KMS-11 (cell line): ENCODE measurements at regions not wholly inside any gene's neighbourhood (a gene's known extent, or its start where the extent isn't known, plus 50 kb on each side); places are given as distances from the start of the nearest gene placed in this dataset.
"Not testable (repeated sequence)": the region's sequence is repeated elsewhere in the genome, so short reads cannot be mapped to it uniquely, and the experiment has no call there.

Source experiments
- H2AFZ ChIP-seq: fragments of 200-600 bp; sonication (generic); 2 replicates; pipeline ENCODE4 v1.6.1; 2016; ENCODE audit warnings: antibody characterized with exemption, mixed run types, low read depth
- H3K27ac ChIP-seq: fragments of 200-600 bp; sonication (generic); 2 replicates; pipeline ENCODE4 v1.6.1; 2016; ENCODE audit warnings: mild to moderate bottlenecking, mixed run types
- H3K27me3 ChIP-seq: fragments of 200-600 bp; sonication (generic); 2 replicates; pipeline ENCODE4 v1.6.1; 2017; ENCODE audit warnings: mild to moderate bottlenecking, low read depth, mixed run types, moderate library complexity; ENCODE audit not compliant: insufficient read depth
- H3K36me3 ChIP-seq: fragments of 200-600 bp; sonication (generic); 2 replicates; pipeline ENCODE4 v1.6.1; 2017; ENCODE audit warnings: mild to moderate bottlenecking, mixed run types; ENCODE audit not compliant: insufficient read depth
- H3K4me1 ChIP-seq: fragments of 200-600 bp; sonication (generic); 2 replicates; pipeline ENCODE4 v1.6.1; 2016; ENCODE audit warnings: mild to moderate bottlenecking, low read depth, mixed run types; ENCODE audit not compliant: poor library complexity, severe bottlenecking
- H3K4me2 ChIP-seq: fragments of 200-600 bp; sonication (generic); 2 replicates; pipeline ENCODE4 v1.7.0; 2016; ENCODE audit warnings: mild to moderate bottlenecking, mixed run types
- H3K4me3 ChIP-seq: fragments of 200-600 bp; sonication (generic); IDR thresholded peaks from 2 replicates; pipeline ENCODE4 v1.6.1; 2017; ENCODE audit warnings: low read depth, low read length, mixed read lengths; ENCODE audit not compliant: insufficient read depth
- H3K79me2 ChIP-seq: fragments of 200-600 bp; sonication (generic); 2 replicates; pipeline ENCODE4 v1.6.1; 2016; ENCODE audit warnings: low read depth, mixed run types; ENCODE audit not compliant: insufficient read depth
- H3K9ac ChIP-seq: fragments of 200-600 bp; sonication (generic); 2 replicates; pipeline ENCODE4 v1.6.1; 2016; ENCODE audit warnings: mild to moderate bottlenecking, mixed run types
- H4K20me1 ChIP-seq: fragments of 200-600 bp; sonication (generic); 2 replicates; pipeline ENCODE4 v1.6.1; 2016; ENCODE audit warnings: mild to moderate bottlenecking, mixed run types; ENCODE audit not compliant: insufficient read depth
- TF ChIP-seq, protein P1 (sequence below): fragments of 200-600 bp; sonication (generic); conservative IDR thresholded peaks from 2 replicates; pipeline ENCODE4 v1.6.1; 2017; ENCODE audit warnings: low read depth, mild to moderate bottlenecking, antibody characterized with exemption, low read length, moderate library complexity, mixed read lengths

DNA sequence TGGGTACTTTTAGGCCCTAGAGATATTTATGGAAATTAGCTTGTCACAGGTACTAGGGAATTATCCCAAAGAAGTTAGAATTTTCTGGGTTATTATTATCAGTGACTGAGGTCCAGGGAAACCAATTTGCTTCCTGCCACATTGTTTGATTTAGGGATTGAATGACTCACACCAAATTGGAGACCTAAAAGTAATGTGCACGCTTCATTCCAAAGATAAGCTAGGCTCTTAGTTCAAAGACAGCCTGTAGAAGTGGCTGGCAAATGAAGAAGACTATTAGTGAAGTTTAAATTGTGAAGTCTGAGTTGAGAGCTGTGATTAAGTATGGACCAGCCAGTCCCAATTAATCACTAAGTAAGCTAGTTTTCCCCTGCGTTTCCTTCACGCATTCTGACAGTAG is 188.1 kb upstream of the MYO3A start:
- TF ChIP-seq, protein P1, sequence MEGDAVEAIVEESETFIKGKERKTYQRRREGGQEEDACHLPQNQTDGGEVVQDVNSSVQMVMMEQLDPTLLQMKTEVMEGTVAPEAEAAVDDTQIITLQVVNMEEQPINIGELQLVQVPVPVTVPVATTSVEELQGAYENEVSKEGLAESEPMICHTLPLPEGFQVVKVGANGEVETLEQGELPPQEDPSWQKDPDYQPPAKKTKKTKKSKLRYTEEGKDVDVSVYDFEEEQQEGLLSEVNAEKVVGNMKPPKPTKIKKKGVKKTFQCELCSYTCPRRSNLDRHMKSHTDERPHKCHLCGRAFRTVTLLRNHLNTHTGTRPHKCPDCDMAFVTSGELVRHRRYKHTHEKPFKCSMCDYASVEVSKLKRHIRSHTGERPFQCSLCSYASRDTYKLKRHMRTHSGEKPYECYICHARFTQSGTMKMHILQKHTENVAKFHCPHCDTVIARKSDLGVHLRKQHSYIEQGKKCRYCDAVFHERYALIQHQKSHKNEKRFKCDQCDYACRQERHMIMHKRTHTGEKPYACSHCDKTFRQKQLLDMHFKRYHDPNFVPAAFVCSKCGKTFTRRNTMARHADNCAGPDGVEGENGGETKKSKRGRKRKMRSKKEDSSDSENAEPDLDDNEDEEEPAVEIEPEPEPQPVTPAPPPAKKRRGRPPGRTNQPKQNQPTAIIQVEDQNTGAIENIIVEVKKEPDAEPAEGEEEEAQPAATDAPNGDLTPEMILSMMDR = no peak

DNA sequence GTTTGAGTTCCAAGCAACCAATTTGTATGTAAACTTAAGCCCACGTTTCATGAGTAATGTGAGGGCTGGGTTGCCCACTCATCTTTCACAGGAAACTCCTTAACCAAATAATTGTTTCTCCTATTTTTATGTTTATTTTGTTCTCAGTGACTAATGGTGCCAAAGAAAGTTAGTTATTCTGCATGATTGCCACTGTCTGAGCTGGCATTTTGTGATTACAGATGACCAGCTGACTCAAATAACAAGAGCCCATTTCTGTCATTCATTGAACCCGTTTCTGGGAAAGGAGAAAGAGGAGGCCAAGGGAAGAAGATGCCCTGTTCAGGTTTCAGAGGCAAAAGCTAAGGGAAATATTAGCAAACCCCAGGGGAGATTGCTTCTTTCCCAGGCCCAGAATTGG is 186.9 kb upstream of the MYO3A start:
- Histone ChIP-seq H3K27me3 (no peaks in the 10 kb centered on the region), H3K4me1 (no peaks in the 10 kb centered on the region), H3K27ac (no peak overlapping the region), H2AFZ (no peak overlapping the region), H3K36me3 (no peaks in the 10 kb centered on the region), H3K4me2 (no peak overlapping the region), H3K79me2 (no peaks in the 10 kb centered on the region), H4K20me1 (no peaks in the 10 kb centered on the region), H3K9ac (no peak overlapping the region), H3K4me3 (no peak overlapping the region)
- TF ChIP-seq, protein P1 = no peak

More for the DNA sequence above, 188.1 kb upstream of the MYO3A start:
- H3K4me3 ChIP-seq = no peak overlapping the region
- H4K20me1 ChIP-seq = no peaks in the 10 kb centered on the region
- no peaks in the 10 kb centered on the region for H3K36me3 ChIP-seq
- H3K9ac ChIP-seq = no peak overlapping the region
- H3K4me1 ChIP-seq = no peaks in the 10 kb centered on the region
- no peak overlapping the region for H3K27ac ChIP-seq
- no peak overlapping the region for H3K4me2 ChIP-seq
- no peaks in the 10 kb centered on the region for H3K79me2 ChIP-seq
- H2AFZ ChIP-seq = no peak overlapping the region
- no peaks in the 10 kb centered on the region for H3K27me3 ChIP-seq

DNA sequence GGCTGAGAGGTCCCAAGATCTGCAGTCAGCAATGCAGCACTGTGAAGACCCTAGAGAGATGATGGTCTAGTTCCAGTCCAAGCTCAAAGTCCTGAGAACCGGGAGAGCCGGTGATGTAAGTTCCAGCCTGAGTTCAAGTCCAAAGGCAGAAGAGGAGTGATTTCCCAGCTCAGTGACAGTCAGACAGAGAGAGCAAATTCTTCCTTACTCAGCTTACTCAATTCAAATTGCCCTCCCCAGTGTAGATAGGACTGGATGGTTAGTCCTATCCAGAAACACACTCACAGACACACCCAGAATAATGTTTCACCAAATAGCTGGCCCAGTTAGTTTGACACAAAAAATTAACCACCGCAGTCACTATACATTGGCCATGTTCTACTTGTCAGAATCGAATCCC is 185.5 kb upstream of the MYO3A start:
- no peak overlapping the region for H2AFZ ChIP-seq
- no peaks in the 10 kb centered on the region for H4K20me1 ChIP-seq
- H3K4me2 ChIP-seq = no peak overlapping the region
- no peaks in the 10 kb centered on the region for H3K27me3 ChIP-seq
- H3K4me1 ChIP-seq = no peaks in the 10 kb centered on the region
- no peaks in the 10 kb centered on the region for H3K79me2 ChIP-seq
- no peaks in the 10 kb centered on the region for H3K36me3 ChIP-seq
- H3K9ac ChIP-seq = no peak overlapping the region
- H3K4me3 ChIP-seq = no peak overlapping the region
- H3K27ac ChIP-seq = no peak overlapping the region
- TF ChIP-seq, protein P1 = no peak

DNA sequence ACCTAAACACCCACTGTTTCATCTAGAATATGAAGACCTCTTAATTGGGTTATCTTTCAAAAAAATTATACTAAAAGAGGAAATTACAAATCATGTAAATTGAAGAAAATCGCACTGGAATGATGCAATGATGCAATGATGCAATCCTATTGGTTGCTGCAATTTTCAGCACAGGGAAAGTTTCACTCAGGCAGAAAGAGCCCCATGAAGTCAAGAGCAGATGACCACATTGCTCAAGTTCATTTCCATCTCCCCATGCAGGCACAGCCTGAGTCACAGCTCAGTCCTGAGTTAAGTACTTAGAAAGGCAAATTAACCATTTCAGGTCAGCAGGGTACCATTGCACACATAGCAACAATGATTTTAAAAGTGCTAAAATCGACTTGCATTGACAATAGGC is 180.3 kb upstream of the MYO3A start:
- H2AFZ ChIP-seq = no peak overlapping the region
- no peak overlapping the region for H3K27ac ChIP-seq
- H3K9ac ChIP-seq = no peak overlapping the region
- H3K36me3 ChIP-seq = no peaks in the 10 kb centered on the region
- TF ChIP-seq, protein P1 = no peak
- no peaks in the 10 kb centered on the region for H3K79me2 ChIP-seq
- H3K4me1 ChIP-seq = no peaks in the 10 kb centered on the region
- H3K27me3 ChIP-seq = no peaks in the 10 kb centered on the region
- H3K4me2 ChIP-seq = no peak overlapping the region
- H4K20me1 ChIP-seq = no peaks in the 10 kb centered on the region
- no peak overlapping the region for H3K4me3 ChIP-seq

DNA sequence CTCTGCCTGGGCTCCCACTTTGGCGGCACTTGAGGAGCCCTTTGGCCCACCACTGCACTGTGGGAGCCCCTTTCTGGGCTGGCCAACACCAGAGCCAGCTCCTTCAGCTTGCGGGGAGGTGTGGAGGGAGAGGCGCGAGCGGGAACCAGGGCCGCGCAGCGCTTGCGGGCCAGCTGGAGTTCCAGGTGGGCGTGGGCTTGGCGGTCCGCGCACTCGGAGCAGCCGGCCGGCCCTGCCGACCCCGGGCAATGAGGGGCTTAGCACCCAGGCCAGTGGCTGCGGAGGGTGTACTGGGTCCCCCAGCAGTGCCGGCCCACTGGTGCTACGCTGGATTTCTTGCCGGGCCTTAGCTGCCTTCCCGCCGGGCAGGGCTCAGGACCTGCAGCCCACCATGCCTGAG is 178.2 kb upstream of the MYO3A start:
- H4K20me1 ChIP-seq, H3K36me3 ChIP-seq, H3K4me1 ChIP-seq: not testable (repeated sequence)

More for the DNA sequence above, 178.2 kb upstream of the MYO3A start:
- H2AFZ ChIP-seq, H3K79me2 ChIP-seq, H3K9ac ChIP-seq, H3K4me2 ChIP-seq, H3K4me3 ChIP-seq, H3K27me3 ChIP-seq, H3K27ac ChIP-seq: not testable (repeated sequence)
